SK-N-SH (cell line): ENCODE measurements at regions not wholly inside any gene's neighbourhood (a gene's known extent, or its start where the extent isn't known, plus 50 kb on each side); places are given as distances from the start of the nearest gene placed in this dataset.

ENCODE experiments used
- CTCF ChIA-PET: fragments of 300-600, 350-600 bp; formaldehyde crosslinking; extraction: SDS; loops from one replicate; lab custom pipeline; 2021; lab: Yijun Ruan, JAX
- POLR2A ChIA-PET: fragments of 350-600 bp; sonication (Branson Sonifier 250); formaldehyde crosslinking; extraction: SDS; loops from one replicate; lab custom pipeline; 2020; ENCODE audit warnings: antibody characterized with exemption, inconsistent platforms; lab: Yijun Ruan, JAX
- DNase-seq: peaks from one replicate; pipeline ENCODE4 v3.0.0; 2012
- H2AFZ ChIP-seq: fragments of 200-600 bp; sonication (generic); 2 replicates; pipeline ENCODE4 v1.8.1; 2016; ENCODE audit warnings: antibody characterized with exemption, mild to moderate bottlenecking, low read depth
- H3F3A ChIP-seq: fragments of 200-600 bp; sonication (generic); replicated peaks from 2 replicates; pipeline ENCODE3; 2016; ENCODE audit warnings: antibody characterized with exemption, mild to moderate bottlenecking; ENCODE audit not compliant: insufficient read depth
- H3K27ac ChIP-seq, 2 experiments: fragments of 200-500 bp in 1 of 2; fragments of 200-600 bp in 1 of 2; sonication (Bioruptor generic) in 1 of 2; sonication (generic), shearing (Covaris generic) in 1 of 2; 2 replicates each; pipeline versions ENCODE4 v1.5.1 to v1.6.1; 2014 to 2016; ENCODE audit warnings: low read depth in 2 of 2, inconsistent platforms in 1 of 2, low read length in 1 of 2, mild to moderate bottlenecking in 1 of 2, mixed read lengths in 1 of 2
- H3K27me3 ChIP-seq: fragments of 200-600 bp; sonication (generic), shearing (Covaris generic); 2 replicates; pipeline ENCODE4 v1.6.1; 2016; ENCODE audit warnings: mixed run types; ENCODE audit not compliant: insufficient read depth
- H3K36me3 ChIP-seq, 2 experiments: fragments of 200-500 bp in 1 of 2; fragments of 200-600 bp in 1 of 2; sonication (Bioruptor generic) in 1 of 2; sonication (generic) in 1 of 2; replicated peaks in 1 of 2; 2 replicates each; pipeline versions ENCODE3 to v1.5.1; 2014 to 2016; ENCODE audit warnings: low read length in 1 of 2, mild to moderate bottlenecking in 1 of 2; ENCODE audit not compliant: insufficient read depth in 2 of 2, control insufficient read depth in 1 of 2
- H3K4me1 ChIP-seq, 2 experiments: fragments of 200-500 bp in 1 of 2; fragments of 200-600 bp in 1 of 2; sonication (Bioruptor generic) in 1 of 2; sonication (generic), shearing (Covaris generic) in 1 of 2; 2 replicates each; pipeline versions ENCODE4 v1.5.1 to v1.6.1; 2014 to 2016; ENCODE audit warnings: low read depth in 1 of 2, low read length in 1 of 2, mixed run types in 1 of 2; ENCODE audit not compliant: insufficient read depth in 2 of 2, control insufficient read depth in 1 of 2
- H3K4me2 ChIP-seq: fragments of 200-600 bp; sonication (generic), shearing (Covaris generic); 2 replicates; pipeline ENCODE4 v1.6.1; 2017; ENCODE audit warnings: mixed run types
- H3K4me3 ChIP-seq, 2 experiments: fragments of 200-500 bp in 1 of 2; fragments of 200-600 bp in 1 of 2; sonication (Bioruptor generic) in 1 of 2; sonication (generic), shearing (Covaris generic) in 1 of 2; 2 replicates each; pipeline versions ENCODE4 v1.5.1 to v1.8.1; 2014 to 2016; ENCODE audit warnings: low read depth in 2 of 2, inconsistent platforms in 1 of 2, low read length in 1 of 2, mild to moderate bottlenecking in 1 of 2, mixed read lengths in 1 of 2, moderate library complexity in 1 of 2
- H3K79me2 ChIP-seq: fragments of 200-600 bp; sonication (generic); 2 replicates; pipeline ENCODE4 v1.8.1; 2017; ENCODE audit warnings: mild to moderate bottlenecking; ENCODE audit not compliant: insufficient read depth
- H3K9ac ChIP-seq: fragments of 200-600 bp; sonication (generic); 2 replicates; pipeline ENCODE4 v1.6.1; 2017; ENCODE audit warnings: mixed run types
- H3K9me2 ChIP-seq: fragments of 200-600 bp; sonication (generic); 2 replicates; pipeline ENCODE4 v1.6.1; 2017; ENCODE audit warnings: mixed run types
- H3K9me3 ChIP-seq: fragments of 200-600 bp; sonication (generic); 2 replicates; pipeline ENCODE4 v1.6.1; 2017; ENCODE audit warnings: mixed run types, mild to moderate bottlenecking, moderate library complexity
- H4K20me1 ChIP-seq: fragments of 200-600 bp; sonication (generic); 2 replicates; pipeline ENCODE4 v1.6.1; 2017; ENCODE audit warnings: mild to moderate bottlenecking, mixed run types; ENCODE audit not compliant: insufficient read depth
- ELF1 ChIP-seq: IDR thresholded peaks from 2 replicates; pipeline ENCODE4 v1.4.0; 2012
- EP300 ChIP-seq, 2 experiments: IDR thresholded peaks; 2 replicates each; pipeline versions ENCODE4 v1.4.0 to v1.6.1; 2012; ENCODE audit warnings: borderline replicate concordance in 1 of 2, low read depth in 1 of 2, low read length in 1 of 2
- EZH2phosphoT487 ChIP-seq: fragments of 200-600 bp; sonication (generic); IDR thresholded peaks from 2 replicates; pipeline ENCODE4 v1.6.1; 2017; ENCODE audit warnings: low read depth, mixed run types, mild to moderate bottlenecking, antibody characterized with exemption, moderate library complexity, borderline replicate concordance
- FOSL2 ChIP-seq: IDR thresholded peaks from 2 replicates; pipeline ENCODE4 v1.4.0; 2012; ENCODE audit warnings: low read depth, mild to moderate bottlenecking, moderate library complexity, borderline replicate concordance
- FOXM1 ChIP-seq: IDR thresholded peaks from 2 replicates; pipeline ENCODE4 v1.4.0; 2012; ENCODE audit warnings: low read depth, mild to moderate bottlenecking
- MAX ChIP-seq: IDR thresholded peaks from 2 replicates; pipeline ENCODE4 v1.4.0; 2012; ENCODE audit warnings: low read depth
- NRF1 ChIP-seq: IDR thresholded peaks from 2 replicates; pipeline ENCODE4 v1.6.1; 2012; ENCODE audit warnings: low read depth, mild to moderate bottlenecking, low read length
- RCOR1 ChIP-seq: fragments of 150-350 bp; IDR thresholded peaks from 2 replicates; pipeline ENCODE4 v1.6.1; 2017; ENCODE audit warnings: antibody characterized with exemption, low read length
- SMC3 ChIP-seq: IDR thresholded peaks from 2 replicates; pipeline ENCODE4 v1.6.1; 2012; ENCODE audit warnings: low read depth, low read length, improper control_type of control experiment
- TAF1 ChIP-seq: IDR thresholded peaks from 2 replicates; pipeline ENCODE4 v1.6.1; 2012; ENCODE audit warnings: low read depth, mild to moderate bottlenecking, low read length, moderate library complexity, borderline replicate concordance
- TEAD4 ChIP-seq: IDR thresholded peaks from 2 replicates; pipeline ENCODE4 v1.4.0; 2012; ENCODE audit warnings: mild to moderate bottlenecking, borderline replicate concordance; ENCODE audit not compliant: insufficient read depth
- USF2 ChIP-seq: fragments of 150-350 bp; IDR thresholded peaks from 2 replicates; pipeline ENCODE4 v1.6.1; 2017; ENCODE audit warnings: antibody characterized with exemption, low read length, low read depth, borderline replicate concordance
- WGBS: methylation state at CpG from one replicate; pipeline ENCODE4 v1.1.6; 2017; ENCODE audit warnings: low lambda C conversion rate; 5-methylcytosine and 5-hydroxymethylcytosine counted together
- TF ChIP-seq, protein P1 (sequence below): IDR thresholded peaks from 2 replicates; pipeline ENCODE4; 2012
- TF ChIP-seq, protein P2 (sequence below): IDR thresholded peaks from 2 replicates; pipeline ENCODE4 v1.4.0; 2012; ENCODE audit warnings: low read depth, borderline replicate concordance
- TF ChIP-seq, protein P3 (sequence below): IDR thresholded peaks from 2 replicates; pipeline ENCODE4 v1.6.1; 2012; ENCODE audit warnings: mild to moderate bottlenecking, low read depth, low read length, moderate library complexity

- H3K9me3 ChIP-seq, result no peaks in the 10 kb centered on the region
- H3K79me2 ChIP-seq, result no peaks in the 10 kb centered on the region
- no peak overlapping the region for H3K4me3 ChIP-seq
- CTCF ChIA-PET, result no interaction called here
- WGBS, result 30% methylated on average over 4 of the region's 4 CpGs
- no peaks in the 10 kb centered on the region for H3K9me2 ChIP-seq
- no peaks in the 10 kb centered on the region for H4K20me1 ChIP-seq
- H3K4me1 ChIP-seq, result no peaks in the 10 kb centered on the region; a peak in 1 of 4 replicates
- no peak overlapping the region for H2AFZ ChIP-seq
- no peak overlapping the region for H3K9ac ChIP-seq
- no peaks in the 10 kb centered on the region for H3K27me3 ChIP-seq
- peak overlapping the region in 1 of 2 experiments; percentile 39; a peak in 2 of 4 replicates for H3K27ac ChIP-seq
- TF ChIP-seq ELF1 (no peak), USF2 (no peak), TAF1 (no peak), EP300 (IDR thresholded peaks at IDR 0.05; ENCODE audit: borderline replicate concordance in 1 of 2, low read depth in 1 of 2, low read length in 1 of 2) (no peak), EZH2phosphoT487 (no peak), TEAD4 (no peak), MAX (no peak), FOSL2 (no peak), NRF1 (no peak), SMC3 (no peak), RCOR1 (no peak), FOXM1 (no peak)
- TF ChIP-seq, protein P1, sequence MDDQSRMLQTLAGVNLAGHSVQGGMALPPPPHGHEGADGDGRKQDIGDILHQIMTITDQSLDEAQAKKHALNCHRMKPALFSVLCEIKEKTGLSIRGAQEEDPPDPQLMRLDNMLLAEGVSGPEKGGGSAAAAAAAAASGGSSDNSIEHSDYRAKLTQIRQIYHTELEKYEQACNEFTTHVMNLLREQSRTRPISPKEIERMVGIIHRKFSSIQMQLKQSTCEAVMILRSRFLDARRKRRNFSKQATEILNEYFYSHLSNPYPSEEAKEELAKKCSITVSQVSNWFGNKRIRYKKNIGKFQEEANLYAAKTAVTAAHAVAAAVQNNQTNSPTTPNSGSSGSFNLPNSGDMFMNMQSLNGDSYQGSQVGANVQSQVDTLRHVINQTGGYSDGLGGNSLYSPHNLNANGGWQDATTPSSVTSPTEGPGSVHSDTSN, result no peak
- TF ChIP-seq, protein P2, sequence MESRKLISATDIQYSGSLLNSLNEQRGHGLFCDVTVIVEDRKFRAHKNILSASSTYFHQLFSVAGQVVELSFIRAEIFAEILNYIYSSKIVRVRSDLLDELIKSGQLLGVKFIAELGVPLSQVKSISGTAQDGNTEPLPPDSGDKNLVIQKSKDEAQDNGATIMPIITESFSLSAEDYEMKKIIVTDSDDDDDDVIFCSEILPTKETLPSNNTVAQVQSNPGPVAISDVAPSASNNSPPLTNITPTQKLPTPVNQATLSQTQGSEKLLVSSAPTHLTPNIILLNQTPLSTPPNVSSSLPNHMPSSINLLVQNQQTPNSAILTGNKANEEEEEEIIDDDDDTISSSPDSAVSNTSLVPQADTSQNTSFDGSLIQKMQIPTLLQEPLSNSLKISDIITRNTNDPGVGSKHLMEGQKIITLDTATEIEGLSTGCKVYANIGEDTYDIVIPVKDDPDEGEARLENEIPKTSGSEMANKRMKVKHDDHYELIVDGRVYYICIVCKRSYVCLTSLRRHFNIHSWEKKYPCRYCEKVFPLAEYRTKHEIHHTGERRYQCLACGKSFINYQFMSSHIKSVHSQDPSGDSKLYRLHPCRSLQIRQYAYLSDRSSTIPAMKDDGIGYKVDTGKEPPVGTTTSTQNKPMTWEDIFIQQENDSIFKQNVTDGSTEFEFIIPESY, result no peak
- TF ChIP-seq, protein P3, sequence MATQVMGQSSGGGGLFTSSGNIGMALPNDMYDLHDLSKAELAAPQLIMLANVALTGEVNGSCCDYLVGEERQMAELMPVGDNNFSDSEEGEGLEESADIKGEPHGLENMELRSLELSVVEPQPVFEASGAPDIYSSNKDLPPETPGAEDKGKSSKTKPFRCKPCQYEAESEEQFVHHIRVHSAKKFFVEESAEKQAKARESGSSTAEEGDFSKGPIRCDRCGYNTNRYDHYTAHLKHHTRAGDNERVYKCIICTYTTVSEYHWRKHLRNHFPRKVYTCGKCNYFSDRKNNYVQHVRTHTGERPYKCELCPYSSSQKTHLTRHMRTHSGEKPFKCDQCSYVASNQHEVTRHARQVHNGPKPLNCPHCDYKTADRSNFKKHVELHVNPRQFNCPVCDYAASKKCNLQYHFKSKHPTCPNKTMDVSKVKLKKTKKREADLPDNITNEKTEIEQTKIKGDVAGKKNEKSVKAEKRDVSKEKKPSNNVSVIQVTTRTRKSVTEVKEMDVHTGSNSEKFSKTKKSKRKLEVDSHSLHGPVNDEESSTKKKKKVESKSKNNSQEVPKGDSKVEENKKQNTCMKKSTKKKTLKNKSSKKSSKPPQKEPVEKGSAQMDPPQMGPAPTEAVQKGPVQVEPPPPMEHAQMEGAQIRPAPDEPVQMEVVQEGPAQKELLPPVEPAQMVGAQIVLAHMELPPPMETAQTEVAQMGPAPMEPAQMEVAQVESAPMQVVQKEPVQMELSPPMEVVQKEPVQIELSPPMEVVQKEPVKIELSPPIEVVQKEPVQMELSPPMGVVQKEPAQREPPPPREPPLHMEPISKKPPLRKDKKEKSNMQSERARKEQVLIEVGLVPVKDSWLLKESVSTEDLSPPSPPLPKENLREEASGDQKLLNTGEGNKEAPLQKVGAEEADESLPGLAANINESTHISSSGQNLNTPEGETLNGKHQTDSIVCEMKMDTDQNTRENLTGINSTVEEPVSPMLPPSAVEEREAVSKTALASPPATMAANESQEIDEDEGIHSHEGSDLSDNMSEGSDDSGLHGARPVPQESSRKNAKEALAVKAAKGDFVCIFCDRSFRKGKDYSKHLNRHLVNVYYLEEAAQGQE, result no peak
- TF ChIP-seq, all 33 proteins: peak for 0
- POLR2A ChIA-PET, result no interaction called here
- no peak for DNase-seq
- H3K4me2 ChIP-seq, result no peak overlapping the region
- no peaks in the 10 kb centered on the region for H3F3A ChIP-seq
- H3K36me3 ChIP-seq, result no peaks in the 10 kb centered on the region
Measured at GRCh38 chr4:181008164-181008563, 1235.0 kb upstream of the TENM3 start.
